Keratinocyte (primary cell): ENCODE measurements at regions not wholly inside any gene's neighbourhood (a gene's known extent, or its start where the extent isn't known, plus 50 kb on each side); places are given as distances from the start of the nearest gene placed in this dataset.

Source experiments
- DNase-seq: peaks from one replicate; pipeline ENCODE4 v3.0.0-alpha.2; 2011; ENCODE audit warnings: low read depth, missing footprints, low spot score
- FAIRE-seq: peaks from 2 replicates; lab custom pipeline; 2011; peaks lifted over from hg19 to GRCh38; lab: Jason Lieb, UNC
- H2AFZ ChIP-seq: 2 replicates; pipeline ENCODE4 v1.6.0; 2012; ENCODE audit warnings: low read length, control low read depth, inconsistent platforms; ENCODE audit not compliant: control insufficient read depth
- H3K27ac ChIP-seq: 2 replicates; pipeline ENCODE4 v1.5.1; 2011; ENCODE audit warnings: low read length; ENCODE audit not compliant: control insufficient read depth, insufficient read depth
- H3K27me3 ChIP-seq: 3 replicates; pipeline ENCODE4 v1.6.0; 2011; ENCODE audit warnings: low read length; ENCODE audit not compliant: control insufficient read depth, insufficient read depth; ENCODE audit errors: extremely low read depth
- H3K36me3 ChIP-seq, 2 experiments: 2 replicates in 1 of 2; 3 replicates in 1 of 2; pipeline ENCODE4 v1.5.1; 2011; ENCODE audit warnings: low read length in 2 of 2, mild to moderate bottlenecking in 1 of 2; ENCODE audit not compliant: control insufficient read depth in 2 of 2, insufficient read depth in 2 of 2; ENCODE audit errors: extremely low read depth in 1 of 2
- H3K4me1 ChIP-seq: 3 replicates; pipeline ENCODE4 v1.5.1; 2011; ENCODE audit warnings: low read length; ENCODE audit not compliant: control insufficient read depth, insufficient read depth; ENCODE audit errors: extremely low read depth
- H3K4me2 ChIP-seq: 3 replicates; pipeline ENCODE4 v1.6.0; 2011; ENCODE audit warnings: low read depth, low read length; ENCODE audit not compliant: control insufficient read depth, insufficient read depth; ENCODE audit errors: extremely low read depth
- H3K4me3 ChIP-seq, 3 experiments: fragments of 200-600 bp in 1 of 3; sonication (generic) in 1 of 3; 2 replicates in 2 of 3; 3 replicates in 1 of 3; pipeline ENCODE4 v1.5.1; 2011 to 2016; ENCODE audit warnings: low read length in 3 of 3, mild to moderate bottlenecking in 3 of 3, control low read depth in 2 of 3, inconsistent platforms in 1 of 3, low read depth in 1 of 3, mixed read lengths in 1 of 3, mixed run types in 1 of 3, moderate library complexity in 1 of 3; ENCODE audit not compliant: control insufficient read depth in 2 of 3, insufficient read depth in 2 of 3; ENCODE audit errors: extremely low read depth in 1 of 3
- H3K79me2 ChIP-seq: 2 replicates; pipeline ENCODE4 v1.6.0; 2012; ENCODE audit warnings: low read length; ENCODE audit not compliant: control insufficient read depth, insufficient read depth
- H3K9ac ChIP-seq: 3 replicates; pipeline ENCODE4 v1.6.0; 2011; ENCODE audit warnings: low read length; ENCODE audit not compliant: control insufficient read depth, insufficient read depth; ENCODE audit errors: extremely low read depth
- H3K9me1 ChIP-seq: 3 replicates; pipeline ENCODE4 v1.6.0; 2011; ENCODE audit warnings: low read length; ENCODE audit not compliant: control insufficient read depth, insufficient read depth; ENCODE audit errors: extremely low read depth
- H3K9me3 ChIP-seq: 2 replicates; pipeline ENCODE4 v1.5.1; 2012; ENCODE audit warnings: low read depth, low read length; ENCODE audit not compliant: control insufficient read depth
- H4K20me1 ChIP-seq: 3 replicates; pipeline ENCODE4 v1.6.0; 2011; ENCODE audit warnings: low read length; ENCODE audit not compliant: control insufficient read depth, insufficient read depth; ENCODE audit errors: extremely low read depth
- EZH2 ChIP-seq: IDR thresholded peaks from one replicate; pipeline ENCODE4 v1.6.1; 2012; ENCODE audit warnings: inconsistent platforms, mild to moderate bottlenecking, low read length, moderate library complexity
- dilution Hi-C: fragments of 300-500 bp; cut with MboI; formaldehyde crosslinking; loops from one replicate; pipeline ENCODE4 v1.7.0; 2020; ENCODE audit warnings: low sequenced_read_pairs; ENCODE audit not compliant: extremely low pct_ligation_motif_present
- TF ChIP-seq, protein P1 (sequence below), 3 experiments: IDR thresholded peaks in 1 of 3; conservative IDR thresholded peaks in 1 of 3; optimal IDR thresholded peaks in 1 of 3; 2 replicates in 2 of 3; 3 replicates in 1 of 3; pipeline versions ENCODE3 to v1.5.1; 2011; ENCODE audit warnings: low read length in 3 of 3, mild to moderate bottlenecking in 3 of 3, moderate library complexity in 2 of 3, control low read depth in 1 of 3, inconsistent platforms in 1 of 3; ENCODE audit not compliant: insufficient read depth in 2 of 3; ENCODE audit errors: extremely low read depth in 1 of 3

- dilution Hi-C loops: no loop called here
- Histone ChIP-seq H3K36me3 (no peaks in the 10 kb centered on the region), H2AFZ (no peak overlapping the region), H3K79me2 (no peaks in the 10 kb centered on the region), H3K9me1 (no peaks in the 10 kb centered on the region), H3K4me1 (no peaks in the 10 kb centered on the region), H3K4me3 (no peak overlapping the region), H3K9me3 (no peaks in the 10 kb centered on the region), H3K27ac (no peak overlapping the region), H3K4me2 (no peak overlapping the region), H3K9ac (no peak overlapping the region), H4K20me1 (no peaks in the 10 kb centered on the region), H3K27me3 (no peaks in the 10 kb centered on the region)
- FAIRE-seq: no peak
- TF ChIP-seq, protein P1, sequence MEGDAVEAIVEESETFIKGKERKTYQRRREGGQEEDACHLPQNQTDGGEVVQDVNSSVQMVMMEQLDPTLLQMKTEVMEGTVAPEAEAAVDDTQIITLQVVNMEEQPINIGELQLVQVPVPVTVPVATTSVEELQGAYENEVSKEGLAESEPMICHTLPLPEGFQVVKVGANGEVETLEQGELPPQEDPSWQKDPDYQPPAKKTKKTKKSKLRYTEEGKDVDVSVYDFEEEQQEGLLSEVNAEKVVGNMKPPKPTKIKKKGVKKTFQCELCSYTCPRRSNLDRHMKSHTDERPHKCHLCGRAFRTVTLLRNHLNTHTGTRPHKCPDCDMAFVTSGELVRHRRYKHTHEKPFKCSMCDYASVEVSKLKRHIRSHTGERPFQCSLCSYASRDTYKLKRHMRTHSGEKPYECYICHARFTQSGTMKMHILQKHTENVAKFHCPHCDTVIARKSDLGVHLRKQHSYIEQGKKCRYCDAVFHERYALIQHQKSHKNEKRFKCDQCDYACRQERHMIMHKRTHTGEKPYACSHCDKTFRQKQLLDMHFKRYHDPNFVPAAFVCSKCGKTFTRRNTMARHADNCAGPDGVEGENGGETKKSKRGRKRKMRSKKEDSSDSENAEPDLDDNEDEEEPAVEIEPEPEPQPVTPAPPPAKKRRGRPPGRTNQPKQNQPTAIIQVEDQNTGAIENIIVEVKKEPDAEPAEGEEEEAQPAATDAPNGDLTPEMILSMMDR (optimal IDR thresholded peaks at IDR 0.05 in 1 of 3, IDR thresholded peaks at IDR 0.05 in 1 of 3, conservative IDR thresholded peaks at IDR 0.05 in 1 of 3; ENCODE audit: extremely low read depth in 1 of 3, insufficient read depth in 2 of 3, low read length in 3 of 3): no peak
- TF ChIP-seq EZH2: no peak
- DNase-seq: no peak
Measured at GRCh38 chr13:89966524-89966923, 1381.0 kb upstream of the MIR17HG start.

DNA sequence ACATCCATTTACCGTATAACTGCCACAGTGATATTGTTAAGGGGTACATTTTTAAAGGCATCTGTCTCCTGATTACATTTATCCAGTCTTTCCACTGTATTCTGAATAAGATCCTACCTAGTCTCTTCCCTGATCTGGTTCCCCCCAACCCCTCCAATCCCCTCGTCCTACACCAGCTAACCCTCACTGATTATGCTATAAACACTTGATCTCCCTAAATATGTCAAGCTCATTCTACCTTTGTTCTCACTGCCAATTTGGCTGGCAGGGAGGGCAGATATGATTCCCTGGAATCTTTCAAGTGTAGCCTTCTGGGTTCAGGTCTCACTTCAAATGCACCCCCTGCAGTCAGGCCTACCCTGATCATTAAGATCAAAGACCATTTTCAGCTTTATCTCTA, 1379.8 kb upstream of the MIR17HG start:
- FAIRE-seq (no peak), DNase-seq (no peak)
- dilution Hi-C loops: no loop called here
- Histone ChIP-seq H3K79me2 (no peaks in the 10 kb centered on the region), H3K36me3 (no peaks in the 10 kb centered on the region), H3K4me3 (no peak overlapping the region), H3K4me2 (no peak overlapping the region), H3K9ac (no peak overlapping the region), H3K27ac (no peak overlapping the region), H3K27me3 (no peaks in the 10 kb centered on the region), H3K9me3 (no peaks in the 10 kb centered on the region), H2AFZ (no peak overlapping the region), H3K9me1 (no peaks in the 10 kb centered on the region), H3K4me1 (no peaks in the 10 kb centered on the region), H4K20me1 (no peaks in the 10 kb centered on the region)
- TF ChIP-seq, protein P1 (optimal IDR thresholded peaks at IDR 0.05 in 1 of 3, IDR thresholded peaks at IDR 0.05 in 1 of 3, conservative IDR thresholded peaks at IDR 0.05 in 1 of 3; ENCODE audit: extremely low read depth in 1 of 3, insufficient read depth in 2 of 3, low read length in 3 of 3): no peak
- TF ChIP-seq EZH2: no peak
